GM23248 (cell line): ENCODE measurements at regions not wholly inside any gene's neighbourhood (a gene's known extent, or its start where the extent isn't known, plus 50 kb on each side); places are given as distances from the start of the nearest gene placed in this dataset.

Experiments
- DNase-seq: peaks from one replicate; pipeline ENCODE4 v3.0.0-alpha.2; 2015
- H2AFZ ChIP-seq: fragments of 200-600 bp; sonication (generic); 2 replicates; pipeline ENCODE4 v1.6.1; 2016; ENCODE audit warnings: antibody characterized with exemption
- H3F3A ChIP-seq: fragments of 200-600 bp; sonication (generic); 2 replicates; pipeline ENCODE4 v1.6.1; 2016; ENCODE audit warnings: mild to moderate bottlenecking, antibody characterized with exemption, mixed run types; ENCODE audit not compliant: insufficient read depth
- H3K27ac ChIP-seq: fragments of 200-600 bp; sonication (generic); 2 replicates; pipeline ENCODE4 v1.5.1; 2016; ENCODE audit warnings: mild to moderate bottlenecking
- H3K27me3 ChIP-seq: fragments of 200-600 bp; sonication (generic); replicated peaks from 2 replicates; pipeline ENCODE4 v1.6.1; 2016; ENCODE audit warnings: mild to moderate bottlenecking; ENCODE audit not compliant: insufficient read depth
- H3K36me3 ChIP-seq: fragments of 200-600 bp; sonication (generic); 2 replicates; pipeline ENCODE4 v1.6.1; 2016; ENCODE audit warnings: low read depth, mild to moderate bottlenecking
- H3K4me1 ChIP-seq: fragments of 200-600 bp; sonication (generic); 2 replicates; pipeline ENCODE4 v1.6.1; 2016; ENCODE audit warnings: mild to moderate bottlenecking; ENCODE audit not compliant: insufficient read depth
- H3K4me2 ChIP-seq: fragments of 200-600 bp; sonication (generic); one replicate; pipeline ENCODE4 v1.6.1; 2016; ENCODE audit warnings: mild to moderate bottlenecking; ENCODE audit not compliant: unreplicated experiment
- H3K4me3 ChIP-seq: fragments of 200-600 bp; sonication (generic); 2 replicates; pipeline ENCODE4 v1.5.1; 2016; ENCODE audit warnings: mild to moderate bottlenecking
- H3K79me2 ChIP-seq: fragments of 200-600 bp; sonication (generic); 2 replicates; pipeline ENCODE4 v1.6.1; 2016; ENCODE audit warnings: mild to moderate bottlenecking; ENCODE audit not compliant: insufficient read depth
- H3K9ac ChIP-seq: fragments of 200-600 bp; sonication (generic); 2 replicates; pipeline ENCODE4 v1.6.1; 2016; ENCODE audit warnings: mild to moderate bottlenecking
- H3K9me2 ChIP-seq: fragments of 200-600 bp; sonication (generic); 2 replicates; pipeline ENCODE4 v1.6.1; 2016; ENCODE audit warnings: mixed run types, mild to moderate bottlenecking, moderate library complexity; ENCODE audit not compliant: insufficient read depth
- H3K9me3 ChIP-seq: fragments of 200-600 bp; sonication (generic); one replicate; pipeline ENCODE4 v1.6.1; 2017; ENCODE audit warnings: low read depth
- H4K20me1 ChIP-seq: fragments of 200-600 bp; sonication (generic); 2 replicates; pipeline ENCODE4 v1.6.0; 2016; ENCODE audit not compliant: insufficient read depth
- EZH2 ChIP-seq: fragments of 200-600 bp; sonication (generic); IDR thresholded peaks from 2 replicates; pipeline ENCODE4 v1.6.1; 2018; ENCODE audit warnings: antibody characterized with exemption, mild to moderate bottlenecking; ENCODE audit not compliant: insufficient read depth, poor library complexity, severe bottlenecking
- EZH2phosphoT487 ChIP-seq: fragments of 200-600 bp; sonication (generic); IDR thresholded peaks from 2 replicates; pipeline ENCODE4 v1.6.1; 2018; ENCODE audit warnings: antibody characterized with exemption, moderate library complexity, mild to moderate bottlenecking, low read depth; ENCODE audit not compliant: insufficient read depth
- WGBS, 2 experiments: methylation state at CpG; one replicate each; pipeline ENCODE4 v1.1.6; 2015 to 2017; ENCODE audit warnings: low lambda C conversion rate in 2 of 2, low coverage in 1 of 2; ENCODE audit errors: missing lambda C conversion rate in 2 of 2; 5-methylcytosine and 5-hydroxymethylcytosine counted together
- in situ Hi-C: fragments of 300-500 bp; cut with MboI; formaldehyde crosslinking; loops from 2 replicates; pipeline ENCODE4 v1.15.0; 2020

- WGBS, 2 experiments = 47 to 48% methylated on average over 1 of the region's 1 CpG
- Histone ChIP-seq H3K9ac (no peak overlapping the region), H3K4me1 (no peaks in the 10 kb centered on the region), H3K9me3 (no peaks in the 10 kb centered on the region), H3K27me3 (no peaks in the 10 kb centered on the region), H3K79me2 (no peaks in the 10 kb centered on the region), H3K36me3 (no peaks in the 10 kb centered on the region), H4K20me1 (no peaks in the 10 kb centered on the region), H3K9me2 (no peaks in the 10 kb centered on the region), H3K27ac (no peak overlapping the region), H3K4me3 (no peak overlapping the region), H3F3A (no peaks in the 10 kb centered on the region), H3K4me2 (no peak overlapping the region), H2AFZ (no peak overlapping the region)
- TF ChIP-seq EZH2 = no peak
- no peak for TF ChIP-seq EZH2phosphoT487
- no peak for DNase-seq
- in situ Hi-C loops = no loop called here
These were observed 136.1 kb upstream of the MYCN start for GRCh38 chr2:15804246-15804619.

GRCh38 chr2:15804691-15805090 is 135.7 kb upstream of the MYCN start:
- no peaks in the 10 kb centered on the region for H3K79me2 ChIP-seq
- no peak overlapping the region for H3K4me2 ChIP-seq
- no peak overlapping the region for H3K9ac ChIP-seq
- no peaks in the 10 kb centered on the region for H3K9me2 ChIP-seq
- H3K36me3 ChIP-seq = no peaks in the 10 kb centered on the region
- H3F3A ChIP-seq = no peaks in the 10 kb centered on the region
- no peaks in the 10 kb centered on the region for H4K20me1 ChIP-seq
- TF ChIP-seq EZH2 (no peak), EZH2phosphoT487 (no peak)
- in situ Hi-C loops = no loop called here
- H3K4me1 ChIP-seq = no peaks in the 10 kb centered on the region
- no peak overlapping the region for H2AFZ ChIP-seq
- H3K27me3 ChIP-seq = no peaks in the 10 kb centered on the region
- no peak for DNase-seq
- H3K9me3 ChIP-seq = no peaks in the 10 kb centered on the region
- no peak overlapping the region for H3K27ac ChIP-seq
- H3K4me3 ChIP-seq = no peak overlapping the region
- WGBS, 2 experiments = 34 to 54% methylated on average over 2 of the region's 2 CpGs

GRCh38 chr2:15805206-15805605 is 135.1 kb upstream of the MYCN start:
- Histone ChIP-seq H3K9me3 (no peaks in the 10 kb centered on the region), H3K9ac (no peak overlapping the region), H3K4me3 (no peak overlapping the region), H3F3A (no peaks in the 10 kb centered on the region), H3K27ac (no peak overlapping the region), H3K27me3 (no peaks in the 10 kb centered on the region), H2AFZ (no peak overlapping the region), H3K9me2 (no peaks in the 10 kb centered on the region), H3K4me1 (no peaks in the 10 kb centered on the region), H3K4me2 (no peak overlapping the region), H3K36me3 (no peaks in the 10 kb centered on the region), H4K20me1 (no peaks in the 10 kb centered on the region), H3K79me2 (no peaks in the 10 kb centered on the region)
- no peak for DNase-seq
- 3 to 23% methylated on average over 2 of the region's 2 CpGs for WGBS, 2 experiments
- TF ChIP-seq EZH2phosphoT487 = no peak
- no peak for TF ChIP-seq EZH2
- in situ Hi-C loops = no loop called here

DNA sequence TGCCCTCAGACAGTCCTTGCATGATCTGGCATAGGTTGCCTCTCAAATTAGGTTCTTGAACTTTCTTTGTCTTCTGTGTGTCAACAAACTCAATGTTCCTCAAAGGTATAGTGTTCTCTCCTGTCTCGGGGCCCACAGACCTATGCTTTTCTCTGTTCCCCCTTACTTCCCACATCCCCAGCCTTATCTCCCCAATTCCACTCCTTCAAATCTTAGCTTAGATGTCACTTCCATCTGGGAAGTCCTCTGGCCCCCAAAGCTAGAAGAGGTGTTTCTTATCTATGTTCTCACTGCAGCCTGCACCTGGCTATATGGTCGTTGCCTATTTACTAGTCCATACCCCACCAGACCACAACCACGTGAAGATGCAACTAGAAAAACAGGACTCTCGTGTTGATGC is 134.6 kb upstream of the MYCN start:
- H3K27me3 ChIP-seq = no peaks in the 10 kb centered on the region
- H3K9ac ChIP-seq = no peak overlapping the region
- H3K9me2 ChIP-seq = no peaks in the 10 kb centered on the region
- no peak overlapping the region for H3K4me3 ChIP-seq
- H3K27ac ChIP-seq = no peak overlapping the region
- no peak for DNase-seq
- H3K4me2 ChIP-seq = no peak overlapping the region
- TF ChIP-seq EZH2 (no peak), EZH2phosphoT487 (no peak)
- no peaks in the 10 kb centered on the region for H3K9me3 ChIP-seq
- H3F3A ChIP-seq = no peaks in the 10 kb centered on the region
- 21 to 22% methylated on average over 4 of the region's 4 CpGs for WGBS, 2 experiments
- in situ Hi-C loops = no loop called here
- H3K79me2 ChIP-seq = no peaks in the 10 kb centered on the region
- H4K20me1 ChIP-seq = no peaks in the 10 kb centered on the region
- no peaks in the 10 kb centered on the region for H3K36me3 ChIP-seq
- H2AFZ ChIP-seq = no peak overlapping the region
- no peaks in the 10 kb centered on the region for H3K4me1 ChIP-seq

DNA sequence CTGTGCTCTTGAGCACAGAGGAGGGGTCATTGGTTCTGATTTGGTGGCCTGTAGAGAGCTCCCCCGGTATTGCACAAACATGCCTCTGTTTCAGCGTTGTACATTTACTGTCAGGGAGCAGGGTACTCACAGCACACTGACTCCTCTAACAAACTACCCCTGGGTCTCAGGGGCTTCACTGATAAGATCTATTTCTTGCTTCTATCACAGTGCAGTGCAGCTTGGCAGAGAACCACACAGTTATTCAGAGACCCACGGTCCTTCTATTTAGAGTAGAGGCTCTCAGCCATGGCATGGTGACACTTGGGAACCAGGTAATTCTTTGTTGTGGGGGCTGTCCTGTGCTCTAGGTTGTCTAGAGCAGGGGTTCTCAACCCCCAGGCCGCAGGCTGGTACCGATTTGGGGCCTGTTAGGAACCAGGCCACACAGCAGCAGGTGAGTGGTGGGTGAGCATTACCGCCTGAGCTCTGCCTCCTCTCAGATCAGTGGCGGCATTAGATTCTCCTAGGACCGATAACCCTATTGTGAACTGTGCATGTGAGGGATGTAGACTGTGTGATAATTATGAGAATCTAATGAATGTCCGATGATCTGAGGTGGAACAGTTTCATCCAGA is 133.4 kb upstream of the MYCN start:
- H3F3A ChIP-seq = no peaks in the 10 kb centered on the region
- H3K27me3 ChIP-seq = no peaks in the 10 kb centered on the region
- no peaks in the 10 kb centered on the region for H4K20me1 ChIP-seq
- H2AFZ ChIP-seq = no peak overlapping the region
- H3K9me2 ChIP-seq = no peaks in the 10 kb centered on the region
- TF ChIP-seq EZH2phosphoT487 = no peak
- no peak for TF ChIP-seq EZH2
- H3K27ac ChIP-seq = no peak overlapping the region
- no peaks in the 10 kb centered on the region for H3K36me3 ChIP-seq
- no peak for DNase-seq
- H3K9me3 ChIP-seq = no peaks in the 10 kb centered on the region
- H3K79me2 ChIP-seq = no peaks in the 10 kb centered on the region
- in situ Hi-C loops = no loop called here
- H3K4me2 ChIP-seq = no peak overlapping the region
- no peak overlapping the region for H3K9ac ChIP-seq
- H3K4me3 ChIP-seq = no peak overlapping the region
- no peaks in the 10 kb centered on the region for H3K4me1 ChIP-seq
- WGBS, 2 experiments = 47 to 51% methylated on average over 8 to 9 of the region's 9 CpGs
